Parathyroid adenoma (tissue), 2 donors: ENCODE measurements at regions not wholly inside any gene's neighbourhood (a gene's known extent, or its start where the extent isn't known, plus 50 kb on each side); places are given as distances from the start of the nearest gene placed in this dataset.

Experiments used
- H2AFZ ChIP-seq: fragments of 300-600 bp; sonication (generic); one replicate; pipeline ENCODE4 v1.7.0; 2017; ENCODE audit warnings: antibody characterized with exemption, mild to moderate bottlenecking
- H3K27ac ChIP-seq: fragments of 300-600 bp; sonication (generic); one replicate; pipeline ENCODE4 v1.7.0; 2017
- H3K27me3 ChIP-seq: fragments of 300-600 bp; sonication (generic); one replicate; pipeline ENCODE4 v1.7.0; 2017; ENCODE audit warnings: low read length; ENCODE audit not compliant: control insufficient read depth, insufficient read depth
- H3K36me3 ChIP-seq: fragments of 300-600 bp; sonication (generic); one replicate; pipeline ENCODE4 v1.7.0; 2017; ENCODE audit warnings: low read length; ENCODE audit not compliant: control insufficient read depth, insufficient read depth
- H3K4me1 ChIP-seq: fragments of 300-600 bp; sonication (generic); one replicate; pipeline ENCODE4 v1.7.0; 2017; ENCODE audit warnings: control low read depth
- H3K4me2 ChIP-seq: fragments of 300-600 bp; sonication (generic); one replicate; pipeline ENCODE4 v1.7.0; 2017; ENCODE audit warnings: low read length
- H3K4me3 ChIP-seq: fragments of 300-600 bp; sonication (generic); one replicate; pipeline ENCODE4 v1.7.0; 2017; ENCODE audit warnings: low read depth, low read length
- H3K79me2 ChIP-seq: fragments of 300-600 bp; sonication (generic); one replicate; pipeline ENCODE4 v1.7.0; 2017; ENCODE audit warnings: control low read depth
- H3K9ac ChIP-seq: fragments of 300-600 bp; sonication (generic); one replicate; pipeline ENCODE4 v1.7.0; 2017; ENCODE audit warnings: mild to moderate bottlenecking
- H3K9me3 ChIP-seq: fragments of 300-600 bp; sonication (generic); one replicate; pipeline ENCODE4 v1.7.0; 2017; ENCODE audit warnings: low read length; ENCODE audit not compliant: control insufficient read depth
- TF ChIP-seq, protein P1 (sequence below): fragments of 300-600 bp; sonication (generic); IDR thresholded peaks from one replicate; pipeline ENCODE4 v1.7.0; 2017; ENCODE audit warnings: antibody characterized with exemption, mild to moderate bottlenecking
- donor health status: primary hyperparathyroidism.

GRCh38 chr6:90387383-90387775 is 90.7 kb upstream of the BACH2 start:
- peaks cover 2% of the 10 kb centered on the region for H3K27me3 ChIP-seq
- H3K4me2 ChIP-seq = no peak overlapping the region
- no peak overlapping the region for H2AFZ ChIP-seq
- peaks cover 7% of the 10 kb centered on the region for H3K4me1 ChIP-seq
- no peaks in the 10 kb centered on the region for H3K36me3 ChIP-seq
- H3K27ac ChIP-seq = no peak overlapping the region
- H3K79me2 ChIP-seq = no peaks in the 10 kb centered on the region
- no peak overlapping the region for H3K9ac ChIP-seq
- TF ChIP-seq, protein P1, sequence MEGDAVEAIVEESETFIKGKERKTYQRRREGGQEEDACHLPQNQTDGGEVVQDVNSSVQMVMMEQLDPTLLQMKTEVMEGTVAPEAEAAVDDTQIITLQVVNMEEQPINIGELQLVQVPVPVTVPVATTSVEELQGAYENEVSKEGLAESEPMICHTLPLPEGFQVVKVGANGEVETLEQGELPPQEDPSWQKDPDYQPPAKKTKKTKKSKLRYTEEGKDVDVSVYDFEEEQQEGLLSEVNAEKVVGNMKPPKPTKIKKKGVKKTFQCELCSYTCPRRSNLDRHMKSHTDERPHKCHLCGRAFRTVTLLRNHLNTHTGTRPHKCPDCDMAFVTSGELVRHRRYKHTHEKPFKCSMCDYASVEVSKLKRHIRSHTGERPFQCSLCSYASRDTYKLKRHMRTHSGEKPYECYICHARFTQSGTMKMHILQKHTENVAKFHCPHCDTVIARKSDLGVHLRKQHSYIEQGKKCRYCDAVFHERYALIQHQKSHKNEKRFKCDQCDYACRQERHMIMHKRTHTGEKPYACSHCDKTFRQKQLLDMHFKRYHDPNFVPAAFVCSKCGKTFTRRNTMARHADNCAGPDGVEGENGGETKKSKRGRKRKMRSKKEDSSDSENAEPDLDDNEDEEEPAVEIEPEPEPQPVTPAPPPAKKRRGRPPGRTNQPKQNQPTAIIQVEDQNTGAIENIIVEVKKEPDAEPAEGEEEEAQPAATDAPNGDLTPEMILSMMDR = no peak
- no peaks in the 10 kb centered on the region for H3K9me3 ChIP-seq
- H3K4me3 ChIP-seq = no peak overlapping the region

GRCh38 chr6:90386399-90387382 is 90.0 kb upstream of the BACH2 start:
- Histone ChIP-seq H3K4me3 (no peak overlapping the region), H3K79me2 (no peaks in the 10 kb centered on the region), H3K4me2 (no peak overlapping the region), H3K9ac (no peak overlapping the region), H2AFZ (no peak overlapping the region), H3K27me3 (peaks cover 2% of the 10 kb centered on the region), H3K4me1 (peaks cover 7% of the 10 kb centered on the region), H3K9me3 (no peaks in the 10 kb centered on the region), H3K27ac (no peak overlapping the region), H3K36me3 (no peaks in the 10 kb centered on the region)
- TF ChIP-seq, protein P1 = no peak

DNA sequence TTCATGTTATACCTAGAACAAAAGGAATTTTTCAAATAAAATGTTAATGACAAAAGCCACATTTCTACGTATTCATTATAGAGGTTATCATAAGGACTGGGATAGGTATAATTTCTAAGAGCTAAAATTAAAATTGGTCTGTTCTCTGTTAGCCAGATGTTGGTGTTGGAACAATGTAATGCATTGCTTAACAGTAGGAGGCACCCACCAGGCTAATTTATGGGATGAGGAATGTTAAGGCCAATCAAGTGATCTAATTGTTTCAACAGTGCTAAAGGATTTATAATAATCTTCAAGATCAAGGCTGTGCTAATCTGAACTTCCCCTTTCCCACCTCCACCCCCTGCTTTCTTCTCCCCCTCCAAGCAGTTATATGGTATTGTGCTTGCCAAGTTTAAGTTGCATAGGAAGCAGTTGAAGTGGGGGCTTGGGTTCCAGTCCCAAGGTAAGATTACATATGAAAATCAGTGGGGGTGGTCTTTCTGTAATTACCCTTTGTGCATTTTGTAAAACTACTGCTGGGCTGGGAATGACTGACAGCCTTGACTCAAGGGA is 89.2 kb upstream of the BACH2 start:
- Histone ChIP-seq H3K4me3 (no peak overlapping the region), H3K4me1 (peaks cover 7% of the 10 kb centered on the region)

DNA sequence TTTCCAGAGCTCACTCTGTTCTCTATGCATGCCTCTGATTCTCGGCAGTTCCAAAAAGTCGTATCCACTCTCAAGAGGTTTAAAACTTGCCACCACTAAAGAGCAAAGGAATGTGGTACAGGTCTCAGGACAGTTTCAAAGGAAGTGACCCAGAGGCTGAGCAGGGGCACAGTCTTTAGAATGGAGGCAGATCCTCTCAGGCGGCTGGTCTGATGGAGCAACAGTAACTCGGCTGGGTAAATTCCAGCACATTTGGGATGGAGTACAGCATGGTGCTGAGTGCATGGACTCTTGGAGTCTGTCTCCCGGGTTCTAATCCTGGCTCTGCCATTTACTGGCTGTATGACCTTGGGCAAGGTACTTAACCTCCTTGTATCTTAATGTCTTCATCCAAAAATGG is 88.1 kb upstream of the BACH2 start:
- no peaks in the 10 kb centered on the region for H3K9me3 ChIP-seq
- H3K27me3 ChIP-seq = peaks cover 2% of the 10 kb centered on the region
- H3K27ac ChIP-seq = no peak overlapping the region
- no peaks in the 10 kb centered on the region for H3K36me3 ChIP-seq
- no peak overlapping the region for H3K4me2 ChIP-seq
- no peak overlapping the region for H3K4me3 ChIP-seq
- H3K4me1 ChIP-seq = peaks cover 7% of the 10 kb centered on the region
- H2AFZ ChIP-seq = no peak overlapping the region
- TF ChIP-seq, protein P1 = no peak
- H3K9ac ChIP-seq = no peak overlapping the region
- no peaks in the 10 kb centered on the region for H3K79me2 ChIP-seq

More for the DNA sequence above, 89.2 kb upstream of the BACH2 start:
- Histone ChIP-seq H3K27ac (no peak overlapping the region), H3K4me2 (no peak overlapping the region), H3K79me2 (no peaks in the 10 kb centered on the region), H3K9ac (no peak overlapping the region), H3K9me3 (no peaks in the 10 kb centered on the region), H2AFZ (no peak overlapping the region), H3K27me3 (peaks cover 2% of the 10 kb centered on the region), H3K36me3 (no peaks in the 10 kb centered on the region)
- TF ChIP-seq, protein P1 = no peak
